Stimulated activated effector memory CD8-positive, alpha-beta T cell treated with anti-CD3 and anti-CD28 coated beads, Interleukin-12 subunit alpha, Interleukin-12 subunit beta, amount 100 ng/mL, for 72 hours (primary cell): ENCODE measurements at regions not wholly inside any gene's neighbourhood (a gene's known extent, or its start where the extent isn't known, plus 50 kb on each side); places are given as distances from the start of the nearest gene placed in this dataset.
"Not testable (repeated sequence)": the region's sequence is repeated elsewhere in the genome, so short reads cannot be mapped to it uniquely, and the experiment has no call there.

Experiments used
- ATAC-seq: fragments of 150-1000 bp; cut with Tn5 transposase; 2 replicates; pipeline ENCODE4 v1.10.0; 2021
- DNase-seq, 2 donors: peaks; one replicate each; pipeline ENCODE4 v3.0.0; 2021 to 2022; ENCODE audit warnings: low spot score in 2 of 2
- H3K27ac Mint-ChIP-seq: one replicate; pipeline ENCODE4 v1.8.0; 2022; ENCODE audit warnings: mild to moderate bottlenecking, mixed read lengths
- H3K36me3 Mint-ChIP-seq: one replicate; pipeline ENCODE4 v1.8.0; 2022; ENCODE audit warnings: mild to moderate bottlenecking, mixed read lengths
- H3K4me1 Mint-ChIP-seq: one replicate; pipeline ENCODE4 v1.8.0; 2022; ENCODE audit warnings: mixed read lengths
- H3K4me3 Mint-ChIP-seq: one replicate; pipeline ENCODE4 v1.8.0; 2022; ENCODE audit warnings: mild to moderate bottlenecking, mixed read lengths
- H3K9me3 Mint-ChIP-seq: one replicate; pipeline ENCODE4 v1.8.0; 2022; ENCODE audit warnings: mixed read lengths

DNA sequence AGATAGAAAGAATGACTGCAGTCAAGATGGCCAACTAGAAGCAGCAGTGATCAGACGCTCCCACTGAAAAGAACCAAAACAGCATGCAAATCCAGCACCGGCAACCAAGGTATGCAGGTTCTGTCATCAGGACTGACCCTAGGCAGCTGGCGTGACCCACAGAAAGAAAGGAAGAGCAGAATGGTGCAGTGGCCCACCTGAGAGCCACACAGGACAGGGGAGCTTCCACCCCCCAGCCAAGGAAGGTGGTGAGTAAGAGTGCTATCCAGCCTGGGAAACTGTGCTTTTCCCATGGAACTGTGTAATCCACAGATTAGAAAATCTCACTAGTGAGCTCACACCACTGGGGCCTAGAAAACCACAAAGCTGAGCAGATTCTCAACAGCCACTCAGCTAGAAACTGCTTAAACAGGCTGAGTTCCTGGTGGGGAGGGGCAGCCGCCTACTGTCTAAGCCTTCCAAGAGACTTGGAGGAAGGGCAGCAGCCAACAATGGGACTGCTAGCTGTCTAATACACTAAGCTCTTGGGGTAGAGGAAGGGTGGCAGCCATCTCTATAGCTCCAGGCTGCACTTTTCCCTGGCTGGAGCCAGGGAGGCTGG lies 127.9 kb downstream of the EVA1A start:
- H3K9me3 Mint-ChIP-seq, result no peaks in the 10 kb centered on the region
- ATAC-seq, result no peak
- H3K4me3 Mint-ChIP-seq, result no peak overlapping the region
- H3K4me1 Mint-ChIP-seq, result no peaks in the 10 kb centered on the region
- H3K27ac Mint-ChIP-seq, result no peak overlapping the region
- no peak for DNase-seq
- H3K36me3 Mint-ChIP-seq, result no peaks in the 10 kb centered on the region

DNA sequence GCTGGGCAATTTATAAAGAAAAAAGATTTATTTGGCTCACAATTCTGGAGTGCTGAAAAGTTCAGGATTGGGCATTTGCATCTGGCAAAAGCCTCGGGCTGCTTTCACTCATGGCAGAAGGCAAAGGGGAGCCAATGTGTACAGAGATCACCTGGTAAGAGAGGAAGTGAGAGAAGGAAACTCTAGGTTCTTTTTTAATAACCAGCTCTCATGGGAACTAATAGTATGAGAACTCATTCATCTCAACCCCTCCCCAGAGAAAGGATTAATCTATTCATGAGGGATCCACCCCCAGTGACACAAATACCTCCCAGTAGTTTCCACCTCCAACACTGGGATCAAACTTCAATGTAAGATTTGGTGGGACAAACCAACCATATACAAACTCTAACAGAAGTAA lies 129.0 kb downstream of the EVA1A start:
- DNase-seq (no peak), ATAC-seq (no peak)
- no peak overlapping the region for H3K4me3 Mint-ChIP-seq
- H3K9me3 Mint-ChIP-seq, result no peaks in the 10 kb centered on the region
- no peaks in the 10 kb centered on the region for H3K4me1 Mint-ChIP-seq
- no peak overlapping the region for H3K27ac Mint-ChIP-seq
- no peaks in the 10 kb centered on the region for H3K36me3 Mint-ChIP-seq

DNA sequence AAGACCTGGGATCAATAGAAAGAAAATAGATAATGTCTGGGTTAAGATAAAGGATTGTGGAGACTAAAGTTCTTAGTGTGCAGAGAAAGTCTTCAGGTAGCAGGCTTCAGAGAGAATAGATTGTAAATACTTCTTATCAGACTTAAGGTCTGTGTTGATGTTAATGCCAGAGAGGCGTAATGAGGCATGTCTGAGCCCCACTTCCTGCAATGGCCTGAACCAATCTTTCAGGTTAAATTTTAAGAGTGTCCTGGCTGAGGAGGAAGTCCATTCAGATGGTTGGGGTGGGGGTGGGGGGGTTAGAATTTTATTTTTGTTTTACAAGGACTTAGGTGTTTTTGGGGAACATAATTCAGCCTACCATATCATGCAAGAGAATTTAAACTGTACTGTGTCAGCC lies 129.5 kb downstream of the EVA1A start:
- no peaks in the 10 kb centered on the region for H3K4me1 Mint-ChIP-seq
- H3K4me3 Mint-ChIP-seq, result no peak overlapping the region
- no peaks in the 10 kb centered on the region for H3K9me3 Mint-ChIP-seq
- H3K36me3 Mint-ChIP-seq, result no peaks in the 10 kb centered on the region
- DNase-seq, result no peak
- no peak for ATAC-seq
- no peak overlapping the region for H3K27ac Mint-ChIP-seq

DNA sequence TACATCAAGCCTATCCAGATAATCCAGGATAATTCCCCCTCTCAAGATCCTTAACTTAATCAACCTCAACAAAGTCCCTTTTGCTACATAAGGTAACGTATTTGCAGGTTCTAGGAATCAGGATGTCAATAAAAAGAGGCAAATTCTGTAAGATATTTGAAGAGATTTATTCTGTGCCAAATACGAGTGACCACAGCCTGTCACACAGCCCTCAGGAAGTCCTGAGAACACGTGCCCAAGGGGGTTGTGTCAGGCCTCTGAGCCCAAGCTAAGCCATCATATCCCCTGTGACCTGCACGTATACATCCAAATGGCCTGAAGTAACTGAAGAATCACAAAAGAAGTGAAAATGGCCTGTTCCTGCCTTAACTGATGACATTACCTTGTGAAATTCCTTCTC lies 130.3 kb downstream of the EVA1A start:
- H3K27ac Mint-ChIP-seq, H3K4me1 Mint-ChIP-seq, H3K9me3 Mint-ChIP-seq, ATAC-seq, H3K4me3 Mint-ChIP-seq, DNase-seq, H3K36me3 Mint-ChIP-seq: not testable (repeated sequence)

DNA sequence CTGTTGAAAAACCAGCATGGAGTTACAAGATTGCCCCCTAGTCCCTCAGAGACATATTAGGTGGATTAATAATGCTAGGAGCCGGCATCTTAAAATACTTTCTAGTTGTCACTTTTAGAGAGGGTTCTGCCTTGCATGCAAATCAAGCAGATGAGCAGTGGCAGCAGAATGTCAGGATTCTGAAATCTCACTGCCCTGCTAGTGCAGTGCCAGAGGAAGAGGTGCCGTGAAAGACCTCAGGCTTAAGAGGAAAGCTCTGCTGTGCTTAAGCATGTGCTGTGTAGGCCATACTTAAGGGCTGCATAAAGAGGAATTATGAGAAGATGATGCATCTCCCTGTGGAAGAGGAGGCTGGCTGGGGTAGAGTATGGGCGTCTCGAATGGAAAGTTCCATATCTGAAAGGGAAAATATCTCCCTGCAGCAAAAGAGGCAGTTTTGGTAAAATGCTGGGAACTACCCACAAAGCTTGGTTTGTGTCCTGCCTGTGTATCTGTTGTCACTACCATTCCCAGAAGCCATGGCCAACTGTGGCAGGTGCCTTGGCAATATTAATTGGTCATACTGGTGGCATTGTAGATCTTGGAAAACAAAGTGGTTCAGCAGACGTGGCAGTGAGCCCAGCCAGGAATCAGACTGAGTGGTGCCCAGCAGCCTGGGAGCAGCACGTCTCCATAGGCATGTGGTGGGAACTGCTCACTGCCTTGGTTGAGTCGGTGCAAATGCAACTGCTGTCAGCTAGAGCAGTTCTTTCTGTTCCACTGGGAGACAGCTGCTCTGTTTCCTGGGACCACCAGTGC lies 131.9 kb downstream of the EVA1A start:
- ATAC-seq, result no peak
- no peaks in the 10 kb centered on the region for H3K9me3 Mint-ChIP-seq
- no peak for DNase-seq
- no peaks in the 10 kb centered on the region for H3K36me3 Mint-ChIP-seq
- H3K27ac Mint-ChIP-seq, result no peak overlapping the region
- no peaks in the 10 kb centered on the region for H3K4me1 Mint-ChIP-seq
- no peak overlapping the region for H3K4me3 Mint-ChIP-seq

DNA sequence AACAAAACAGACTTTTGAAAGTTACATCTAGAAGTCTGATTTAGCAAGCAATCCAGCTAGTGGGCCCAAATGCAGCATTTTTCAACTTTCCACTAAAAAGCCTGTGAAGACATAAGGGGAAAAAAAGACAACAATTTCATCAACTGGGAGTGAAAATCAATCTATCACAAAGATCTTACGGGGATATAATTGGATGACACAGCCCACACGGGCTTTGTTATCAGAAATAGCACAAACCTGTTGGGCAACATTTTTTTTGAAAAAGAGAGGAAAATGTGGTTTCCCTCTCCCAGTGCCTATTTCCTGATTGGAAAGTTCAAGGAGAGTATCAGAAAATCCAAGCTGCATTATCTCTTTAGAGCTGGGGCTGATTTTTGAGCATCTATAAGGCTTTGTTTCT lies 132.7 kb downstream of the EVA1A start:
- ATAC-seq (no peak), DNase-seq (no peak)
- Mint-ChIP-seq H3K9me3 (no peaks in the 10 kb centered on the region), H3K4me3 (no peak overlapping the region), H3K4me1 (no peaks in the 10 kb centered on the region), H3K27ac (no peak overlapping the region), H3K36me3 (no peaks in the 10 kb centered on the region)

DNA sequence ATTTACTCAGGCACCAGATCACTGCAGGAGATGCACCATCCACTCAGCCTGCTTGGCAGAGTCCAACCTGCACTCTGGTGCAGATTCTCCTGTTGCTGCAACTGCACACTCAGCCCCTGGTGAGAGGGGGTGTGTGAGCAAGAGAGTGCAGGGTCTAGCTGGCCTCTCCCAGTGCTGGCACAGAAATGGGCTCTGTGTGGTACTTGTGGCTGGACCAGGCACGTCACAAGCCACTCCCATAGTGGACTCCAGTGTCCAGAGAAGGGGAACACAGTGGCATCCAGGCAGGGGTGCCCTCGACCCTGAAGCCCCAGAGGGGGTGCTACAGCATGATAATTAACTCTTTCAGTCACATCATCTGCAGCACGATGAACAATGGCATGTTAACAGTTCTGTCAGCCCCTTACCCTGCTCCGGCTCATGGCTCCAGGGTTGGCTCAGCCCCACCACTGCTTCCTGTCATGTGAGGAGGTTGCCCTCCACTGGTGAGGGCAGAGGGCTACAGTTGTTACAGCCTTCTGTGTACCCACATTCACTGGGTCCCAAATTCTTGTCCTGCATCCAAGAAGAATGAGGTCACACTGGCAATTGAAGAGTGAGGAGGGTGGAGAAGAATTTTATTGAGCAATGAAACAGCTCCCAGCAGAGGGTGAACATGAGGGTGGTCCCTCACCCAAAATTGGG lies 135.7 kb downstream of the EVA1A start:
- no peak for DNase-seq
- Mint-ChIP-seq H3K4me3 (no peak overlapping the region), H3K9me3 (no peaks in the 10 kb centered on the region), H3K36me3 (no peaks in the 10 kb centered on the region), H3K4me1 (no peaks in the 10 kb centered on the region), H3K27ac (no peak overlapping the region)
- no peak for ATAC-seq

DNA sequence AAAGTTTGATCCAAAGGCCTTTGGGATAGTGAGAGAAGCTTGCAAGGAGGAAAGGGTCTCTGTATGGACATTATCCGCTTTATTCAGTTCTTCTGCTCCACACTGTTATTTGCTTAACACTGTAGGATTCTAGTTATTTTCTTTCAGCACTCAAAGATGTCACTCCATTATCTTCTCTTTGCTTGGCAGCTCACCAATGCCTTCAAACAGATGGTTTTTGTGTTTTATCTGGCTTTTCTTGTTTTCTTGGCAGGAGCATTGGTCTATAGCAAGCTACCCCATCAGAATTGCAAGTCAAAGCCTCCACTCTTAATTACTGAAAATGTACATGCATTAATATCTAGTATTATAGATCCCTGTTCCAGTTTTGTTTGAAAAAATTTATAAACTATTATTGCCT lies 138.8 kb downstream of the EVA1A start:
- no peaks in the 10 kb centered on the region for H3K4me1 Mint-ChIP-seq
- ATAC-seq (no peak), DNase-seq (no peak)
- no peaks in the 10 kb centered on the region for H3K36me3 Mint-ChIP-seq
- no peak overlapping the region for H3K27ac Mint-ChIP-seq
- H3K4me3 Mint-ChIP-seq, result no peak overlapping the region
- H3K9me3 Mint-ChIP-seq, result no peaks in the 10 kb centered on the region

DNA sequence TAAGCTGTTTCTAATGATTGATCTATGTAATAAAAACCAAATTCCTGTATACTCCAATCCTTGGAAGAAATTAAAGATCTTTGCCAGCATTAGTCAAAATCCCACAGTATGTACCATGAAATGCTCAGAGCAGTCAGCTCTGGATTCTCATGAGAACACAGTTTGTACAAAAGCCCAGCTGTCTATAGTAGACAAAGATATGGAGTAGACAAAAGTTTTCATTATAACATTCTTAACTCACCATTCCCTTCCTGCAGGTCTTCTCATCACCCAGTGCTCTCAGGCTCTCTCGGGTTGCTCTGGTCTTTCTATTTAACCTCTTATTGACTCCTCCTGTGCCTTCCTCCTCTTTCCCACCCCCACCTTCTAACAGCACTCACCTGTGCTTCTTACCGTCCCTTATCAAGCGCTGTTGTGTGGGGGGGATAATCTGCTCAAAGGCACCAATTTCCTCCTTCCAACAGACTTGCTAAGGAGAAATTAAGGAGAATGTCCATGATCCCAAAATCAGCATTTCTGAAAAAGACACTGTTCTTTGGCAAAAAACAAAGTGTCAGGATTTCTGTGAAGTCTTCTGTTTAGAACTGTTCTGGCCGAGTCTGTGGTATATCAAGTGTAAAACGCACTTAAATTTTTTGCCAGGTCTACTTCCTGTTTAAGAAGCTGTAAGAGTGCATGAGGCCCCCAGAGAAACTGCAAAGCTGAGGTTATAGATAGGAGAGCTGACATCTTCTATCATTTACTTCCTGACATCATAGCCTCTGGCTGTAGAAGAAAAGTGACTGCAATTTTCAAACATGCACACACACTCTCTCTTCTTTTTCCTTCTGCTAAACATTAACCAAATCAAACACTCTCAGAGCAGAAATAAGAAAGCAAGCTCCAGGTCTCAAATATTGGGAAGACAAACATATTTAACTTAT lies 144.1 kb downstream of the EVA1A start:
- DNase-seq, result no peak
- ATAC-seq, result no peak
- H3K36me3 Mint-ChIP-seq, result no peaks in the 10 kb centered on the region
- no peaks in the 10 kb centered on the region for H3K9me3 Mint-ChIP-seq
- no peak overlapping the region for H3K27ac Mint-ChIP-seq
- H3K4me3 Mint-ChIP-seq, result no peak overlapping the region
- H3K4me1 Mint-ChIP-seq, result no peaks in the 10 kb centered on the region

DNA sequence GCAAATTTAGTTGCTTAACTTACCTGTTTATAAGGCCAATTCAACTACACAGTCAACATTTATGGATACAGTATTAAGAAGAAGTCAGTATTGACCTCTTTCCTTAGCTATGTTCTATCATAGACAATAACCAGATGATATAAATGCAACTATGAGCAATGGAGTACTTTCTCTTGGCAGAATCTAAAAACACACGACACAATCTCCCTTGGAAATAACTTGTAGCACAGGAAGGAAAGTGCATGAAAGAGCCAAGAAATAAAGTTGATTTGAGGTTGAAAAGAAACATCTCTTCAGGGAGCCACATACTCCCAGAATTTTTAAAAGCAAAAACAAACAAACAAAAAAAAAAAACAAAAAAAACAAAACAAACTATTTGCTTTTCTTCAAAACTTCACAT lies 145.0 kb downstream of the EVA1A start:
- no peaks in the 10 kb centered on the region for H3K4me1 Mint-ChIP-seq
- no peak overlapping the region for H3K4me3 Mint-ChIP-seq
- H3K27ac Mint-ChIP-seq, result no peak overlapping the region
- H3K9me3 Mint-ChIP-seq, result no peaks in the 10 kb centered on the region
- no peak for ATAC-seq
- H3K36me3 Mint-ChIP-seq, result no peaks in the 10 kb centered on the region
- no peak for DNase-seq

DNA sequence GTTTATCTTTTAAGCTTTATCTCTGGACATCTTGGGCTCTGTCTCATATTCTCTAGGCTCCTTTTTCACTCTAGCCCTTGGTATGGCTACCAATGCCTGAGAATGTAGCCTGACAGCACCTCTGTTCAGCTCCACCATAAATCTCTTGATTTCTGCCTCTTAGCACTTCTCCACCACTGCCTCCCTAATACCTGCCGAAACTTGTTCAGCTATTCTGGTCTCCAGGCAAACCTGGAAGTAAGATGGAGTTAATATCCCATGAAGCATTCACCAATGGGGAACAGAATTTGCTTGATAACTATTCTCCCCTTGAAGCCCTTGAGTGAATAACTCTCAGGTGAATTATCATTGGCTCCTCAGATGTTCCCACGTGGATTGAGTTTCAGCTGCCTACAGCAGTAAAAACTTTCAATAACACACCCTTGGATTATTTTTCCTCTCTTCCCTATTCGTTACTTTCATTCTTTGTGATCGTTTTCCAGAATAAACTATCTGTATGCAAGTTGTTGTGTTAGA lies 145.6 kb downstream of the EVA1A start:
- no peak for DNase-seq
- no peaks in the 10 kb centered on the region for H3K4me1 Mint-ChIP-seq
- H3K9me3 Mint-ChIP-seq, result peaks cover 5% of the 10 kb centered on the region
- no peak for ATAC-seq
- no peaks in the 10 kb centered on the region for H3K36me3 Mint-ChIP-seq
- H3K4me3 Mint-ChIP-seq, result no peak overlapping the region
- H3K27ac Mint-ChIP-seq, result no peak overlapping the region

DNA sequence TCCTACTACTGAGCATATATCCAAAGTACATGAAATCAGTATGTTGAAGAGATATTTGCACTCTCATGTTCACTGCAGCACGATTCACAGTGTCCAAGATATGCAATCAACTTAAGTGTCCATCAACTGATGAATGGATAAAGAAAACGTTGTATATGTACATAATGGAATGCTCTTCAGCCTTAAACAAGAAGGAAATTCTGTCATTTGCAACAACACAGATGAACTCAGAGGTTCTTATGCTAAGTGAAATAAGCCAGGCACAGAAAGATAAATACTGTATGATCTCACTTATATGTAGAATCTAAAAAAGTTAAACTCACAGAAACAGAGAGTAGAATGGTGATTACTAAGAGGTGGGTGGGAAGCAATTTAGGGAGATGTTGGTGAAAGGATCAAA lies 149.2 kb downstream of the EVA1A start:
- ATAC-seq (no peak), DNase-seq (no peak)
- H3K4me1 Mint-ChIP-seq, result no peaks in the 10 kb centered on the region
- no peak overlapping the region for H3K27ac Mint-ChIP-seq
- H3K36me3 Mint-ChIP-seq, result no peaks in the 10 kb centered on the region
- H3K4me3 Mint-ChIP-seq, result no peak overlapping the region
- H3K9me3 Mint-ChIP-seq, result peaks cover 9% of the 10 kb centered on the region

DNA sequence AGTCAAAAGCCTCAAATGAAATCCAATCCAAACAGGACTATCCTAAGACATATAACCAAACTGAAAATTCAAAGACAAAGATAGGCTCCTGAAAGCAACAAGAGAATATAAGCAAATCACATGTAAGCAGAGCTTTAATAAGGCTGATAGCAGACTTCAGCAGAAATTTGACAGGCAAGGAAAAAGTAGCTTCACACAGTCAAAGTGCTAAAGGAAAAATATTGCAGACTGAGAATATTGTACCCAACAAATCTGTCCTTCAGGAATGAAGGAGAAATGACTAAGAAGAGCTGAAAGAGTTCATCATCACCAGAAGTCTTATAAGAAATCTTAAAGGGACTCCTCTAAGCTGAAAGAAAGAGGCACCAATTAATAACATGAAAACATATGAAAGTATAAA lies 150.0 kb downstream of the EVA1A start:
- Mint-ChIP-seq H3K27ac (no peak overlapping the region), H3K9me3 (peaks cover 9% of the 10 kb centered on the region), H3K4me1 (no peaks in the 10 kb centered on the region), H3K4me3 (no peak overlapping the region), H3K36me3 (no peaks in the 10 kb centered on the region)
- DNase-seq (no peak), ATAC-seq (no peak)

DNA sequence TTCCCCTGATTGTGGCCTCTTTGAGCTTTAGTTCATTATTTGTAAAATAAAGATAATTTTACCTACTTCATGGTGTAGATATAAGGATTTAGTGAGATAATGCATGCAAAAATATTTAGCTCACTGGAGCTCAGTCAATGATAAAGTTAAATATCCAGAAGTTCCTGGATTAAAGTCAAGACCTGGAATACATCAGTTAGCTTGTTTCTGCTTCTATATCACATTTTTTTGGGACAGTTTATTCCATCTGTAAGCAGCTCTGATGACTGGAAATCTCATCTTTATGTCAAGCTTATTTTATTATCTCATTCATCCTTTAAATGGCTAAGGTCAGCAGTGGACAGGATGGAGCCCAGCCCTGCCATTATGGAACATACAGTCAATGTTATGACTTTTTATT lies 152.0 kb downstream of the EVA1A start:
- ATAC-seq, result no peak
- Mint-ChIP-seq H3K9me3 (peaks cover 9% of the 10 kb centered on the region), H3K4me1 (no peaks in the 10 kb centered on the region), H3K36me3 (no peaks in the 10 kb centered on the region), H3K27ac (no peak overlapping the region), H3K4me3 (no peak overlapping the region)
- DNase-seq, result no peak

DNA sequence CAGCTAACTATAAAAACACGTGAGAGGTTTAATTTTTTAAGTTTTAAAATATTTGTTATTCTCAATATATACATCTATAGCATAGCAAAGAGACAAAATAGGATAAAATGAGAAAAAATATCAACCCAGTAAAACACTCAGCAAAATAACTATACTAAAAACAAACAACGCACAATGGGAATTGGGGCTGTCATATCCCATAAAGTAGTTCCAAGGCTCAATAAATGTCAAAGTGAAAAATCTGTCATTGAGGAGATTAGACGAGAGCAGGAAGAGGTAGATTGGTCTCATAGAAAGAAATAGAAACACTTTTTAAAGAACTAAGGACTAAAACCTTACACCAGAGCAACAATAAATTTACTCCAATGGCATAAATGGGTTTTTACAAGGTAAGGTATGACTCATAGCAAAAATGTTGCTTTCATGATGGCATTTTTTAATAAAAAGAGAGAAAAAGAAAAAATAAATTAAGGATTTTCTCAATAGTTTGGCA lies 153.7 kb downstream of the EVA1A start:
- H3K4me3 Mint-ChIP-seq, result no peak overlapping the region

More for the DNA sequence above, 153.7 kb downstream of the EVA1A start:
- peaks cover 9% of the 10 kb centered on the region for H3K9me3 Mint-ChIP-seq
- no peaks in the 10 kb centered on the region for H3K4me1 Mint-ChIP-seq
- H3K27ac Mint-ChIP-seq, result no peak overlapping the region
- DNase-seq, result no peak
- no peak for ATAC-seq
- H3K36me3 Mint-ChIP-seq, result no peaks in the 10 kb centered on the region
